ENCODE measurements at regions not wholly inside any gene's neighbourhood (a gene's known extent, or its start where the extent isn't known, plus 50 kb on each side); places are given as distances from the start of the nearest gene placed in this dataset.
"Not testable (repeated sequence)": the region's sequence is repeated elsewhere in the genome, so short reads cannot be mapped to it uniquely, and the experiment has no call there.

GRCh38 chr6:121794630-121795029 is 359.2 kb downstream of the GJA1 start:
- no peak for ATAC-seq
- intact Hi-C loops (cut with micrococcal nuclease): no loop called here
- WGBS (ENCODE audit: insufficient coverage): 72% methylated on average over 2 of the region's 2 CpGs
- H3K36me3 Mint-ChIP-seq: no peaks in the 10 kb centered on the region
- no peaks in the 10 kb centered on the region for H3K27me3 Mint-ChIP-seq (ENCODE audit: low read depth in 2 of 2)
- no peaks in the 10 kb centered on the region for H3K4me1 Mint-ChIP-seq
- Histone ChIP-seq H3K36me3 (ENCODE audit: control insufficient read depth, insufficient read depth, low read length) (no peaks in the 10 kb centered on the region), H3K4me3 (ENCODE audit: low read length) (no peak overlapping the region), H3K9me3 (ENCODE audit: control insufficient read depth, insufficient read depth, low read length) (peaks cover 4% of the 10 kb centered on the region), H3K27ac (ENCODE audit: low read length) (no peak overlapping the region), H3K27me3 (ENCODE audit: control insufficient read depth, insufficient read depth, low read length) (no peaks in the 10 kb centered on the region), H3K4me1 (ENCODE audit: control insufficient read depth, insufficient read depth, low read length) (no peaks in the 10 kb centered on the region)
- no peak overlapping the region for H3K4me3 Mint-ChIP-seq
- TF ChIP-seq CTCF (IDR thresholded peaks at IDR 0.05): no peak
- DNase-seq: no peak
- peaks cover 5 to 7% of the 10 kb centered on the region in 2 donors for H3K9me3 Mint-ChIP-seq
- no peak overlapping the region for H3K27ac Mint-ChIP-seq

- H3K4me1 ChIP-seq (ENCODE audit: control insufficient read depth, insufficient read depth, low read length); H3K4me3 ChIP-seq (ENCODE audit: low read length); ATAC-seq; H3K27ac Mint-ChIP-seq; H3K36me3 Mint-ChIP-seq; DNase-seq; H3K4me1 Mint-ChIP-seq; H3K36me3 ChIP-seq (ENCODE audit: control insufficient read depth, insufficient read depth, low read length); H3K27ac ChIP-seq (ENCODE audit: low read length); intact Hi-C loops (cut with micrococcal nuclease); H3K9me3 ChIP-seq (ENCODE audit: control insufficient read depth, insufficient read depth, low read length); H3K4me3 Mint-ChIP-seq; H3K27me3 ChIP-seq (ENCODE audit: control insufficient read depth, insufficient read depth, low read length); H3K27me3 Mint-ChIP-seq (ENCODE audit: low read depth in 2 of 2): not testable (repeated sequence)
- 88% methylated on average over 6 of the region's 6 CpGs for WGBS (ENCODE audit: insufficient coverage)
- peaks cover 13 to 14% of the 10 kb centered on the region in 2 donors for H3K9me3 Mint-ChIP-seq
These were observed 362.2 kb downstream of the GJA1 start for GRCh38 chr6:121797598-121797997.

- peaks cover 13 to 14% of the 10 kb centered on the region in 2 donors for H3K9me3 Mint-ChIP-seq
- H3K27me3 Mint-ChIP-seq (ENCODE audit: low read depth in 2 of 2); ATAC-seq; H3K36me3 Mint-ChIP-seq; H3K27ac ChIP-seq (ENCODE audit: low read length); H3K4me3 Mint-ChIP-seq; H3K4me1 ChIP-seq (ENCODE audit: control insufficient read depth, insufficient read depth, low read length); DNase-seq; H3K27ac Mint-ChIP-seq; H3K4me3 ChIP-seq (ENCODE audit: low read length); H3K4me1 Mint-ChIP-seq; H3K27me3 ChIP-seq (ENCODE audit: control insufficient read depth, insufficient read depth, low read length); H3K36me3 ChIP-seq (ENCODE audit: control insufficient read depth, insufficient read depth, low read length); intact Hi-C loops (cut with micrococcal nuclease); H3K9me3 ChIP-seq (ENCODE audit: control insufficient read depth, insufficient read depth, low read length): not testable (repeated sequence)
- 82% methylated on average over 1 of the region's 1 CpG for WGBS (ENCODE audit: insufficient coverage)
These were observed 362.7 kb downstream of the GJA1 start for GRCh38 chr6:121798126-121798525.

GRCh38 chr6:121799574-121799973 is 364.1 kb downstream of the GJA1 start:
- no peak overlapping the region for H3K27ac Mint-ChIP-seq
- intact Hi-C loops (cut with micrococcal nuclease): no loop called here
- TF ChIP-seq CTCF (IDR thresholded peaks at IDR 0.05): no peak
- Histone ChIP-seq H3K9me3 (ENCODE audit: control insufficient read depth, insufficient read depth, low read length) (peaks cover 4% of the 10 kb centered on the region), H3K4me3 (ENCODE audit: low read length) (no peak overlapping the region), H3K4me1 (ENCODE audit: control insufficient read depth, insufficient read depth, low read length) (no peaks in the 10 kb centered on the region), H3K27ac (ENCODE audit: low read length) (no peak overlapping the region), H3K27me3 (ENCODE audit: control insufficient read depth, insufficient read depth, low read length) (no peaks in the 10 kb centered on the region), H3K36me3 (ENCODE audit: control insufficient read depth, insufficient read depth, low read length) (no peaks in the 10 kb centered on the region)
- no peaks in the 10 kb centered on the region for H3K4me1 Mint-ChIP-seq
- peaks cover 6% of the 10 kb centered on the region for H3K36me3 Mint-ChIP-seq
- ATAC-seq: no peak
- H3K4me3 Mint-ChIP-seq: no peak overlapping the region
- no peaks in the 10 kb centered on the region for H3K27me3 Mint-ChIP-seq (ENCODE audit: low read depth in 2 of 2)
- peaks cover 13 to 16% of the 10 kb centered on the region in 2 donors for H3K9me3 Mint-ChIP-seq
- no peak for DNase-seq

- peaks cover 13 to 16% of the 10 kb centered on the region in 2 donors for H3K9me3 Mint-ChIP-seq
- no peaks in the 10 kb centered on the region for H3K4me1 Mint-ChIP-seq
- no peak overlapping the region for H3K4me3 ChIP-seq (ENCODE audit: low read length)
- no peaks in the 10 kb centered on the region for H3K27me3 ChIP-seq (ENCODE audit: control insufficient read depth, insufficient read depth, low read length)
- no peaks in the 10 kb centered on the region for H3K27me3 Mint-ChIP-seq (ENCODE audit: low read depth in 2 of 2)
- H3K9me3 ChIP-seq (ENCODE audit: control insufficient read depth, insufficient read depth, low read length): peaks cover 4% of the 10 kb centered on the region
- no peak overlapping the region for H3K4me3 Mint-ChIP-seq
- no peaks in the 10 kb centered on the region for H3K4me1 ChIP-seq (ENCODE audit: control insufficient read depth, insufficient read depth, low read length)
- peaks cover 6% of the 10 kb centered on the region for H3K36me3 Mint-ChIP-seq
- DNase-seq (no peak), ATAC-seq (no peak)
- H3K27ac ChIP-seq (ENCODE audit: low read length): no peak overlapping the region
- no peak for TF ChIP-seq CTCF (IDR thresholded peaks at IDR 0.05)
- no peak overlapping the region for H3K27ac Mint-ChIP-seq
- H3K36me3 ChIP-seq (ENCODE audit: control insufficient read depth, insufficient read depth, low read length): no peaks in the 10 kb centered on the region
- intact Hi-C loops (cut with micrococcal nuclease): no loop called here
- 67% methylated on average over 1 of the region's 1 CpG for WGBS (ENCODE audit: insufficient coverage)
These were observed 364.6 kb downstream of the GJA1 start for GRCh38 chr6:121800047-121800446.
